ENCODE measurements at regions not wholly inside any gene's neighbourhood (a gene's known extent, or its start where the extent isn't known, plus 50 kb on each side); places are given as distances from the start of the nearest gene placed in this dataset.

DNA sequence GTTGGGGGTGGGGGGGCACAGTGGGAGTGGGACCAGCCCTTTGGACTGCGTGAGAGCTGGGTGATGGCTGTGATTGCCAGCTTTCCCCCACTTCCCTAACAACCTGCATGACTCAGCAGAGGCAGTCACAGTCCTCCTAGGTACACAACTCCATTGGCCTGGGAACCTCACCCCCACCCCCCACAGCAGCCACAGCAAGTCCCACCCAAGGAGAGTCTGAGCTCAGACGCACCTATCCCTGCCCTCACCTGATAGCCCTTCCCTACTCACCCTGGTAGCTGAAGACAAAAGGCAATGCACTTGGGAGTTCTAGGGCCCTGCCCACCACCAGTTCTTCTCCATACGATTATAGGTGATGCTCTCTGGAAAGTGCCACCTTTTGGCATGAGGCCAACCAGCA, 188.9 kb downstream of the ZNF648 start:
- no peak for DNase-seq (ENCODE audit: low read depth in 3 of 3, low spot score in 2 of 3)

DNA sequence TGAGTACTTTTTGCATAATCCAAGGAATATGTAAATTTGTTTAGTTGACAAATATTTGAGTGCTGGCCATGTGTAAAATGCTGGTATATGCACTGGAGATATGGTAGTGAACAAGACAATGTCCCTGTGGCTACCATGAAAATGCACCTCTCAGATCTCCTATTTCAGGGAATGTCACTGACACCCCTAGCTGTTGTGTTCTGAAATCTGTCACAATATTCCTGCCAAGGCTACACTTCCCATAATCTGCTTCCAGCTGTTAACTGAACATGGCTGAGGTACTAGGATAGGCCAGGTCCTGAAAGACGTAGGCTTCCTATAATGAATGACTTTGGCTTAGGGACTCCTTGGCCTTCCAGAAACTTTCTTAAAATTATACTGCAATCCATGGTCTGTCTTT, 197.8 kb downstream of the ZNF648 start:
- DNase-seq (ENCODE audit: low read depth in 3 of 3, low spot score in 2 of 3), result no peak

DNA sequence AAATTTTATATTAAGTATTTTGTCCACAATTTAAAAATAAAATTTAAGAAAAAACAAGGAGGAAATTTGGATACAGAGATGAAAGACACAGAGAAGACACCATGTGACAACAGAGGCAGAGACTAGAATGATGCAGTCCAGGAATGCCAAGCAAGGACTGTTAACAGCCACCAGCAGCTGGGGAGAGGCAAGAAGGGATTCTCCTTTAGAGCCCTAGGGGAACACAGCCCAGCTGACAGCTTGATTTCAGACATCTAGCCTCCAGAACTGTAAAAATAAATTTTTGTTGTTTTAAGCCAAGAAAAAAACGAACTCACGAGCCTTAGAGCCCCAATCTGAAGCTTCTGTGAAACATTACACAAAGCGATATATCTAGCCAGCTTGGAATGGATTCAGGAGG, 198.5 kb downstream of the ZNF648 start:
- DNase-seq (ENCODE audit: low read depth in 3 of 3, low spot score in 2 of 3), result no peak

DNA sequence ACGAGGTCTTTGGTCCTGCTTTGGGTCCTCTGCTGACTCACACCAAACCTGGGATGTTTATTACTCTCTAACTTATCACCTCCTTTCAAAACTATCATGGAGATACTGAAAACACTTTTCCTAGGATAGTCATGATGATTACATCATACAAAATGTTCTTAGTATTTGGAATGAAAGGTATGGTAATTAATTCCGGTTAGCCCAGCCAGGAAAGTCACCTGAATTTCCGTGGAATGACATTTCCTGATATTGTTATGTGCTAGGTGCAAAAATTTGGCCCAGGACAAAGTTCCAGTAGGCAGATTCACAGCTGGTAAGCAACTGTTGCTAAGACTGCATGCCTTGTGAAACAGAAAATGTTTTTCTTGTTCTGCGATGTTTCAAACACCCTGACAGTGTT, 203.4 kb downstream of the ZNF648 start:
- DNase-seq (ENCODE audit: low read depth in 3 of 3, low spot score in 2 of 3), result no peak

Measured in right renal cortex interstitium (tissue), 3 donors.